ENCODE measurements at regions not wholly inside any gene's neighbourhood (a gene's known extent, or its start where the extent isn't known, plus 50 kb on each side); places are given as distances from the start of the nearest gene placed in this dataset.

DNA sequence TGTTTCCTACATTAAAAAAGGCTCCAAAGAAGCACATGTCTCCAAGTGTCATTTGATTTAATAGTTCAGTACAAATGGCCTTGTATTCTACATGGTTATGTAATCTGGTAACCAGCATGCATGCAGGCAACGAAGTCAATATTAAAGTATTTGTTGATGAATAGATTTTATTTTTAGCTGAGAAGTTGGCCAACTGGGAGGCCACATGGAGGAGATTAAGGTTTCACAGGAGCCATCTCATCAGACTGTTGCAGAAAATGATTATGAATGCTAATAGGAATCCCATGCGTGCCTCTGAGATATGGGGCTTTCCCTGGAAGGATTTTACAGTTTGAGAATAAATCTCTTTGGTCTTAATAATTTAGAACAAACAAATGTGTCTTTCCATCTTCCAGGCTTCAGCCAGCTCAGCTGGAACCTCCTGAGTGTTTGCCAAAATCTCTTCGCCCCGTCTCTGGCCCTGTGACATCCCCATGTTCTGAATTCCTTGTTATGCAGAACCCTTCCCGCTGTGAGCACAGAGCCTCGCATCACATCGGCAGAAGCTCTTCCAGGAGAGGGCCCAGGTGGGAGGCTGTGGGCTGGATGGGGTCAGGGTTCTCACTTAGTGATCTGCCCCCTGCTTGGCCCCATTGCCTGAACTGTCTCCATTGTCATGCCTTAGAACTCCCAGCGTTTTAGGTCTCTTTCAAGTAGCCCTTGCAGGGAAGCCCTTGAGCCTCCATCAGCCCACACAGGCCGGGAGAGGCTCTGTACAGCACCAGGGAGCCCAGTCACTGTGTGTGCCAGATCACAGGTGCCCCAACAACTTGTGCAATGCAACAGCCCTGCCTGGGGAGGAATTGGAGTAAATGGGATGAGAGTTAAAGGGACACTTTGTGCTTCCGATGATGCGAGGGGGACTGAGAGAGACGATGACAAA is 190.5 kb upstream of the TWIST2 start:
- Histone ChIP-seq H3K4me3 (replicated peaks in 1 of 3; ENCODE audit: low read depth in 2 of 3, low read length in 3 of 3) (no peak overlapping the region), H3K9me3 (replicated peaks in 1 of 2; ENCODE audit: control insufficient read depth in 1 of 2, insufficient read depth in 1 of 2, low read length in 2 of 2) (peaks cover 4 to 6% of the 10 kb centered on the region in 2 donors), H3K27ac (ENCODE audit: low read depth in 1 of 2, low read length in 2 of 2) (no peak overlapping the region), H3K36me3 (replicated peaks in 1 of 2; ENCODE audit: control insufficient read depth in 1 of 2, insufficient read depth in 2 of 2, low read length in 2 of 2) (no peaks in the 10 kb centered on the region), H3K9ac (ENCODE audit: insufficient read depth, low read length, poor library complexity, severe bottlenecking) (no peak overlapping the region), H3K79me2 (ENCODE audit: insufficient read depth, low read length) (no peaks in the 10 kb centered on the region), H3K4me1 (ENCODE audit: control insufficient read depth in 1 of 2, insufficient read depth in 2 of 2, low read length in 2 of 2) (no peaks in the 10 kb centered on the region), H3K27me3 (ENCODE audit: control insufficient read depth in 2 of 2, insufficient read depth in 2 of 2, low read length in 2 of 2) (no peaks in the 10 kb centered on the region), H2AFZ (ENCODE audit: insufficient read depth, low read depth, low read length, poor library complexity, severe bottlenecking) (no peak overlapping the region), H3K4me2 (replicated peaks; ENCODE audit: extremely low read depth, low read length, poor library complexity, severe bottlenecking) (no peak overlapping the region), H4K20me1 (ENCODE audit: insufficient read depth, low read length) (no peaks in the 10 kb centered on the region)
- Mint-ChIP-seq H3K4me3 (no peak overlapping the region), H3K4me1 (no peaks in the 10 kb centered on the region), H3K27me3 (ENCODE audit: low read depth in 3 of 3) (peaks cover 7 to 18% (median 16%) of the 10 kb centered on the region in 3 donors), H3K27ac (no peak overlapping the region), H3K36me3 (no peaks in the 10 kb centered on the region), H3K9me3 (peaks cover 0 to 14% (median 6%) of the 10 kb centered on the region in 7 donors)
- intact Hi-C loops (cut with micrococcal nuclease), result no loop called here
- 70% methylated on average over 11 of the region's 12 CpGs for WGBS (ENCODE audit: insufficient coverage)
- DNase-seq, result no peak
- TF ChIP-seq, protein P1, sequence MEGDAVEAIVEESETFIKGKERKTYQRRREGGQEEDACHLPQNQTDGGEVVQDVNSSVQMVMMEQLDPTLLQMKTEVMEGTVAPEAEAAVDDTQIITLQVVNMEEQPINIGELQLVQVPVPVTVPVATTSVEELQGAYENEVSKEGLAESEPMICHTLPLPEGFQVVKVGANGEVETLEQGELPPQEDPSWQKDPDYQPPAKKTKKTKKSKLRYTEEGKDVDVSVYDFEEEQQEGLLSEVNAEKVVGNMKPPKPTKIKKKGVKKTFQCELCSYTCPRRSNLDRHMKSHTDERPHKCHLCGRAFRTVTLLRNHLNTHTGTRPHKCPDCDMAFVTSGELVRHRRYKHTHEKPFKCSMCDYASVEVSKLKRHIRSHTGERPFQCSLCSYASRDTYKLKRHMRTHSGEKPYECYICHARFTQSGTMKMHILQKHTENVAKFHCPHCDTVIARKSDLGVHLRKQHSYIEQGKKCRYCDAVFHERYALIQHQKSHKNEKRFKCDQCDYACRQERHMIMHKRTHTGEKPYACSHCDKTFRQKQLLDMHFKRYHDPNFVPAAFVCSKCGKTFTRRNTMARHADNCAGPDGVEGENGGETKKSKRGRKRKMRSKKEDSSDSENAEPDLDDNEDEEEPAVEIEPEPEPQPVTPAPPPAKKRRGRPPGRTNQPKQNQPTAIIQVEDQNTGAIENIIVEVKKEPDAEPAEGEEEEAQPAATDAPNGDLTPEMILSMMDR (IDR thresholded peaks at IDR 0.05), result no peak

DNA sequence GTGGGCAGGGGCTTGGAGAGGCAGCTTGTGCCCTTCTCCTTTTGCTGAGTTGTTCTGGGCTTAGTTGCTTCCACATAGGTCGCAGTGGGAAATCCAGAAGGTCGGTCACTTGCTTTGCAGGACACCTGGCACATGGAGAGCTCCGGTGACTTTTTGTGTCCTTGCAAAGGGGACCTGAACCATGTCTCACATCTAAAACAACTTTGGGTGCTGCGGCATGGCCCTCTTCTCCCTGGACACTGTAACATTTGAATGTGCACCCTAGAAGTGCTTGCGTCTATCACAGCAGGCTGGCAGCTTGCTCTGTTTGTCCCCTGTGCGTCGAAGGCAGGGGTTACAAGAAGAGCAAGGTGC is 189.9 kb upstream of the TWIST2 start:
- peaks cover 4 to 18% (median 16%) of the 10 kb centered on the region in 3 donors for H3K27me3 Mint-ChIP-seq (ENCODE audit: low read depth in 3 of 3)
- Histone ChIP-seq H3K36me3 (replicated peaks in 1 of 2; ENCODE audit: control insufficient read depth in 1 of 2, insufficient read depth in 2 of 2, low read length in 2 of 2) (no peaks in the 10 kb centered on the region), H2AFZ (ENCODE audit: insufficient read depth, low read depth, low read length, poor library complexity, severe bottlenecking) (no peak overlapping the region), H3K27me3 (ENCODE audit: control insufficient read depth in 2 of 2, insufficient read depth in 2 of 2, low read length in 2 of 2) (no peaks in the 10 kb centered on the region), H4K20me1 (ENCODE audit: insufficient read depth, low read length) (no peaks in the 10 kb centered on the region), H3K9me3 (replicated peaks in 1 of 2; ENCODE audit: control insufficient read depth in 1 of 2, insufficient read depth in 1 of 2, low read length in 2 of 2) (peaks cover 4 to 6% of the 10 kb centered on the region in 2 donors), H3K4me1 (ENCODE audit: control insufficient read depth in 1 of 2, insufficient read depth in 2 of 2, low read length in 2 of 2) (no peaks in the 10 kb centered on the region), H3K79me2 (ENCODE audit: insufficient read depth, low read length) (no peaks in the 10 kb centered on the region), H3K4me3 (replicated peaks in 1 of 3; ENCODE audit: low read depth in 2 of 3, low read length in 3 of 3) (no peak overlapping the region), H3K9ac (ENCODE audit: insufficient read depth, low read length, poor library complexity, severe bottlenecking) (no peak overlapping the region), H3K27ac (ENCODE audit: low read depth in 1 of 2, low read length in 2 of 2) (no peak overlapping the region), H3K4me2 (replicated peaks; ENCODE audit: extremely low read depth, low read length, poor library complexity, severe bottlenecking) (no peak overlapping the region)
- no peak overlapping the region for H3K4me3 Mint-ChIP-seq
- no peaks in the 10 kb centered on the region for H3K36me3 Mint-ChIP-seq
- H3K4me1 Mint-ChIP-seq, result no peaks in the 10 kb centered on the region
- intact Hi-C loops (cut with micrococcal nuclease), result no loop called here
- H3K9me3 Mint-ChIP-seq, result peaks cover 0 to 19% (median 6%) of the 10 kb centered on the region in 7 donors
- DNase-seq, result no peak
- WGBS (ENCODE audit: insufficient coverage), result 94% methylated on average over 7 of the region's 7 CpGs
- TF ChIP-seq, protein P1 (IDR thresholded peaks at IDR 0.05), result no peak
- H3K27ac Mint-ChIP-seq, result no peak overlapping the region

Data from CD14-positive monocyte (primary cell).